K562 (cell line): ENCODE measurements at regions not wholly inside any gene's neighbourhood (a gene's known extent, or its start where the extent isn't known, plus 50 kb on each side); places are given as distances from the start of the nearest gene placed in this dataset.
A peak's percentile ranks its signal among the peaks of the same experiment; 100 is the strongest.

ENCODE experiments used
- ATF1 ChIP-seq, 2 experiments: fragments of 450-650 bp in 1 of 2; IDR thresholded peaks; 2 replicates each; pipeline ENCODE4 v1.6.1; 2016; ENCODE audit warnings: missing compliant biosample characterization in 1 of 2, missing genetic modification characterization in 1 of 2
- ATF2 ChIP-seq: sonication (generic); formaldehyde crosslinking; IDR thresholded peaks from 2 replicates; pipeline ENCODE4 v1.8.1; 2022; ENCODE audit warnings: missing genetic modification reagents
- CBX5 ChIP-seq: IDR thresholded peaks from 2 replicates; pipeline ENCODE4 v1.6.1; 2014; ENCODE audit warnings: low read depth, borderline replicate concordance
- CREM ChIP-seq: IDR thresholded peaks from 2 replicates; pipeline ENCODE4 v1.6.1; 2014; ENCODE audit warnings: antibody characterized with exemption, low read depth
- E4F1 ChIP-seq: fragments of 250-450 bp; sonication (Bioruptor Pico); IDR thresholded peaks from 2 replicates; pipeline ENCODE4 v1.5.0; 2021; ENCODE audit warnings: mild to moderate bottlenecking, borderline replicate concordance
- GATA2 ChIP-seq: sonication (generic); formaldehyde crosslinking; IDR thresholded peaks from 2 replicates; pipeline ENCODE4 v1.4.0; 2020; ENCODE audit warnings: mild to moderate bottlenecking, missing genetic modification reagents
- HDGF ChIP-seq: fragments of 450-650 bp; IDR thresholded peaks from 2 replicates; pipeline ENCODE4 v1.6.1; 2016
- HMG20A ChIP-seq: fragments of 450-650 bp; formaldehyde crosslinking; conservative IDR thresholded peaks from 2 replicates; pipeline ENCODE4 v1.4.0; 2020; ENCODE audit warnings: mild to moderate bottlenecking, mixed read lengths
- KLF13 ChIP-seq: fragments of 450-650 bp; IDR thresholded peaks from 2 replicates; pipeline ENCODE4 v1.6.1; 2016; ENCODE audit warnings: missing genetic modification characterization, low read depth, mild to moderate bottlenecking, missing compliant biosample characterization, moderate library complexity, borderline replicate concordance
- LARP7 ChIP-seq: fragments of 450-650 bp; IDR thresholded peaks from 2 replicates; pipeline ENCODE4 v1.6.1; 2016
- NBN ChIP-seq: fragments of 450-650 bp; IDR thresholded peaks from 2 replicates; pipeline ENCODE4 v1.6.1; 2016; ENCODE audit warnings: low read depth, mild to moderate bottlenecking
- PATZ1 ChIP-seq: fragments of 250-450 bp; sonication (Bioruptor Pico); IDR thresholded peaks from 2 replicates; pipeline ENCODE4 v1.5.0; 2020; ENCODE audit warnings: mild to moderate bottlenecking, borderline replicate concordance
- SAP30 ChIP-seq: fragments of 200-600 bp; sonication (generic); IDR thresholded peaks from 2 replicates; pipeline ENCODE4 v1.6.1; 2012; ENCODE audit warnings: borderline replicate concordance, low read depth, mild to moderate bottlenecking, moderate library complexity, low read length, control low read depth, inconsistent platforms; ENCODE audit not compliant: insufficient read depth, poor library complexity, severe bottlenecking
- SMARCB1 ChIP-seq: IDR thresholded peaks from 2 replicates; pipeline ENCODE4 v1.6.1; 2011; ENCODE audit warnings: improper control_type of control experiment, low read depth; ENCODE audit not compliant: insufficient read length
- SMARCC2 ChIP-seq: fragments of 450-650 bp; IDR thresholded peaks from 2 replicates; pipeline ENCODE4 v1.6.1; 2017; ENCODE audit warnings: antibody characterized with exemption, moderate library complexity, mild to moderate bottlenecking, low read depth
- SOX6 ChIP-seq: fragments of 450-650 bp; IDR thresholded peaks from 2 replicates; pipeline ENCODE4 v1.6.1; 2014; ENCODE audit warnings: mild to moderate bottlenecking
- TFAP4 ChIP-seq: sonication (generic); formaldehyde crosslinking; IDR thresholded peaks from 2 replicates; pipeline ENCODE4 v1.8.0; 2022; ENCODE audit warnings: missing genetic modification reagents, mild to moderate bottlenecking, moderate library complexity, borderline replicate concordance
- XRCC4 ChIP-seq: IDR thresholded peaks from one replicate; pipeline ENCODE4 v1.6.1; 2011; ENCODE audit not compliant: insufficient read depth, insufficient read length; ENCODE audit errors: extremely low read depth
- ZC3H8 ChIP-seq: fragments of 450-650 bp; IDR thresholded peaks from 2 replicates; pipeline ENCODE4 v1.6.1; 2017
- ZNF143 ChIP-seq: sonication (generic); formaldehyde crosslinking; IDR thresholded peaks from 2 replicates; pipeline ENCODE4 v1.9.0; 2022; ENCODE audit warnings: mild to moderate bottlenecking, missing genetic modification reagents
- ZNF274 ChIP-seq: IDR thresholded peaks from 2 replicates; pipeline ENCODE4 v1.6.1; 2011; ENCODE audit warnings: low read depth, mild to moderate bottlenecking, low read length, moderate library complexity, borderline replicate concordance
- ZNF57 ChIP-seq: fragments of 450-650 bp; formaldehyde crosslinking; IDR thresholded peaks from 2 replicates; pipeline ENCODE4 v1.4.0; 2020; ENCODE audit warnings: mild to moderate bottlenecking, moderate library complexity

GRCh38 chr1:201703621-201704438 is 125.1 kb upstream of the IPO9 start (continued):
- TF ChIP-seq SMARCC2 (no peak), SAP30 (no peak), SMARCB1 (no peak), LARP7 (no peak), ZNF57 (CRISPR knock-in tag) (0 out of 2 replicates have a peak, but pooled peaks have one; percentile 64), NBN (0 out of 2 replicates have a peak, but pooled peaks have one; percentile 32), TFAP4 (CRISPR knock-in tag) (peak; percentile 83; the same call in 1 of the 2 replicates), XRCC4 (no peak), ZC3H8 (no peak), ZNF274 (no peak), CBX5 (no peak), SOX6 (0 out of 2 replicates have a peak, but pooled peaks have one; percentile 13), ATF2 (CRISPR knock-in tag) (no peak), KLF13 (peak; percentile 68; the same call in 1 of the 2 replicates), GATA2 (0 out of 2 replicates have a peak, but pooled peaks have one; percentile 33), CREM (peak; percentile 54; the same call in 1 of the 2 replicates), HDGF (no peak), ZNF143 (CRISPR knock-in tag) (0 out of 2 replicates have a peak, but pooled peaks have one; percentile 13), E4F1 (CRISPR knock-in tag) (no peak), ATF1 (CRISPR knock-in tag; IDR thresholded peaks at IDR 0.05) (no peak), ATF1 (tag; IDR thresholded peaks at IDR 0.05) (peak; percentile 43; the same call in 1 of the 2 replicates), PATZ1 (peak; percentile 34; the same call in 1 of the 2 replicates), HMG20A (CRISPR knock-in tag) (no peak)
